Astrocyte (in vitro differentiated cells and primary cell): ENCODE measurements at regions not wholly inside any gene's neighbourhood (a gene's known extent, or its start where the extent isn't known, plus 50 kb on each side); places are given as distances from the start of the nearest gene placed in this dataset.

ENCODE experiments used
- CTCF ChIP-seq: IDR thresholded peaks from 2 replicates; pipeline ENCODE4 v1.5.1; 2011; ENCODE audit warnings: low read depth, mild to moderate bottlenecking, inconsistent platforms, low read length, moderate library complexity; ENCODE audit not compliant: insufficient read depth
- EZH2 ChIP-seq: IDR thresholded peaks from 2 replicates; pipeline ENCODE4 v1.6.1; 2012; ENCODE audit warnings: mild to moderate bottlenecking, low read length, inconsistent platforms; ENCODE audit not compliant: insufficient read depth

DNA sequence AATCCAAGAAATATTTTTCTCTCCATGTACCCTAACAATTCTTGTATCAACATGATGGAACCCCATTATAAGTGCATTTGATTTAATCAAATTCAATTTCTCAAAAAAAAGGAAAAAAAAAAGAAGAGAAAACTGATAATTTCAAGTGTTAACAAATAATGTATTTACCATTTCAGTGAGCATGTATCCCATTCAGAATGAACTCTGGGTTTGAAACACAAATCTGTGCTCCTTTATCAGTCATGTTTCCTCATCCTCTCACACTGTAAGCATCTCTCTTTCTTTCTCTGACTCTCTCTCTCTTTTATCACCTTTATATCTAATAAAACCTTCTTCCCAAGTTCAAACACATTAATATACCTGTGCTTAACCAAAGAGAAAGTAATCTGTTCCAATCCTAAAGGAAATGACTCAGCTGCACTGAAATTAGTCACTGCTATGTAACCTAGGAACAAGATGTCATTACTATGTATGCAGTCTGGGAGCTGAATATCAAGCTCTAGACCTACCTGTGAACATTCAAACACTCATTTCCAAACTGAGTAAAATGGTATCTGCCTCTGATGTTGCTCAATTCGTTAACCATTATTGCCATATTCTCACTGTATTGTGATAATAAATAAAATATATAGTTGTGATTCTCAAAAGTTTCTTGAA lies 135.0 kb upstream of the LRIG3 start:
- TF ChIP-seq CTCF: no peak
- TF ChIP-seq EZH2: no peak
